ENCODE measurements at regions not wholly inside any gene's neighbourhood (a gene's known extent, or its start where the extent isn't known, plus 50 kb on each side); places are given as distances from the start of the nearest gene placed in this dataset.

GRCh38 chr3:180825964-180826363 is 86.5 kb upstream of the FXR1 start:
- Histone ChIP-seq H3K9me1 (replicated peaks; ENCODE audit: control insufficient read depth, extremely low read depth, insufficient read depth, low read length) (no peaks in the 10 kb centered on the region), H3K27me3 (ENCODE audit: control insufficient read depth in 2 of 2, insufficient read depth in 2 of 2, low read length in 2 of 2) (no peaks in the 10 kb centered on the region), H3K27ac (ENCODE audit: insufficient read depth, low read depth, low read length) (no peak overlapping the region), H3K36me3 (ENCODE audit: control insufficient read depth in 2 of 2, extremely low read depth in 1 of 2, insufficient read depth in 2 of 2, low read length in 2 of 2) (no peaks in the 10 kb centered on the region), H4K20me1 (replicated peaks; ENCODE audit: control insufficient read depth, extremely low read depth, insufficient read depth, low read length) (no peaks in the 10 kb centered on the region), H3K9ac (replicated peaks; ENCODE audit: extremely low read depth, insufficient read depth, low read length) (no peak overlapping the region), H3K4me1 (ENCODE audit: control insufficient read depth, extremely low read depth, insufficient read depth, low read length) (no peaks in the 10 kb centered on the region), H3K4me3 (replicated peaks in 1 of 3; ENCODE audit: insufficient read depth in 1 of 3, low read depth in 1 of 3, low read length in 3 of 3) (no peak overlapping the region), H3K79me2 (ENCODE audit: control insufficient read depth, insufficient read depth, low read length) (no peaks in the 10 kb centered on the region), H3K4me2 (ENCODE audit: insufficient read depth, low read length) (no peak overlapping the region), H2AFZ (ENCODE audit: low read depth, low read length) (no peak overlapping the region), H3K9me3 (replicated peaks; ENCODE audit: control insufficient read depth, insufficient read depth, low read length) (no peaks in the 10 kb centered on the region)
- intact Hi-C loops (cut with micrococcal nuclease): no loop called here
- CTCF ChIA-PET: interaction anchor here (0.8 to 1.8 kb wide), 2 partner anchors 18 to 20 kb away, joined by 3 to 6 read pairs; no protein-coding TSS in a partner anchor
- DNase-seq (ENCODE audit: low read depth, low spot score) (no peak), FAIRE-seq (no peak)
- dilution Hi-C loops (cut with MboI; ENCODE audit: extremely low pct_ligation_motif_present, low sequenced_read_pairs): no loop called here
- no TSS peak for BruUV-seq (replicated peaks)
- POLR2A ChIA-PET: no interaction called here
- TF ChIP-seq CTCF (IDR thresholded peaks at IDR 0.05; ENCODE audit: extremely low read depth in 1 of 2, insufficient read depth in 1 of 2, low read depth in 1 of 2, low read length in 2 of 2) (no peak), EZH2 (IDR thresholded peaks at IDR 0.05; ENCODE audit: borderline replicate concordance, low read depth, low read length, severe bottlenecking) (no peak), MAX (IDR thresholded peaks at IDR 0.05; ENCODE audit: insufficient read depth, insufficient read length) (no peak), MYC (IDR thresholded peaks at IDR 0.05; ENCODE audit: low read depth, low read length) (no peak), JUN (IDR thresholded peaks at IDR 0.05; ENCODE audit: borderline replicate concordance, insufficient read depth, insufficient read length, low read depth) (no peak), POLR2A (IDR thresholded peaks at IDR 0.05; ENCODE audit: low read depth, low read length) (no peak), POLR2AphosphoS5 (IDR thresholded peaks at IDR 0.05; ENCODE audit: insufficient read depth, low read depth, low read length) (no peak), GATA2 (IDR thresholded peaks at IDR 0.05; ENCODE audit: insufficient read depth, insufficient read length, low read depth, low read length) (no peak), FOS (IDR thresholded peaks at IDR 0.05; ENCODE audit: borderline replicate concordance, insufficient read depth, low read length) (no peak)

All from endothelial cell of umbilical vein (primary cell).